ENCODE measurements at regions not wholly inside any gene's neighbourhood (a gene's known extent, or its start where the extent isn't known, plus 50 kb on each side); places are given as distances from the start of the nearest gene placed in this dataset.
"Not testable (repeated sequence)": the region's sequence is repeated elsewhere in the genome, so short reads cannot be mapped to it uniquely, and the experiment has no call there.

GRCh38 chr12:34108405-34108803 lies 86.1 kb downstream of the ALG10 start:
- no peaks in the 10 kb centered on the region for H3K9me3 ChIP-seq
- H3K27ac ChIP-seq (replicated peaks in 1 of 4) = no peak overlapping the region
- H3K4me3 ChIP-seq = no peak overlapping the region
- TF ChIP-seq POLR2AphosphoS5 (IDR thresholded peaks at IDR 0.05) = no peak
- no peak for TF ChIP-seq POLR2A (IDR thresholded peaks at IDR 0.05; ENCODE audit: low read depth)
- no peak for TF ChIP-seq EP300 (IDR thresholded peaks at IDR 0.05)
- TF ChIP-seq, protein P1, sequence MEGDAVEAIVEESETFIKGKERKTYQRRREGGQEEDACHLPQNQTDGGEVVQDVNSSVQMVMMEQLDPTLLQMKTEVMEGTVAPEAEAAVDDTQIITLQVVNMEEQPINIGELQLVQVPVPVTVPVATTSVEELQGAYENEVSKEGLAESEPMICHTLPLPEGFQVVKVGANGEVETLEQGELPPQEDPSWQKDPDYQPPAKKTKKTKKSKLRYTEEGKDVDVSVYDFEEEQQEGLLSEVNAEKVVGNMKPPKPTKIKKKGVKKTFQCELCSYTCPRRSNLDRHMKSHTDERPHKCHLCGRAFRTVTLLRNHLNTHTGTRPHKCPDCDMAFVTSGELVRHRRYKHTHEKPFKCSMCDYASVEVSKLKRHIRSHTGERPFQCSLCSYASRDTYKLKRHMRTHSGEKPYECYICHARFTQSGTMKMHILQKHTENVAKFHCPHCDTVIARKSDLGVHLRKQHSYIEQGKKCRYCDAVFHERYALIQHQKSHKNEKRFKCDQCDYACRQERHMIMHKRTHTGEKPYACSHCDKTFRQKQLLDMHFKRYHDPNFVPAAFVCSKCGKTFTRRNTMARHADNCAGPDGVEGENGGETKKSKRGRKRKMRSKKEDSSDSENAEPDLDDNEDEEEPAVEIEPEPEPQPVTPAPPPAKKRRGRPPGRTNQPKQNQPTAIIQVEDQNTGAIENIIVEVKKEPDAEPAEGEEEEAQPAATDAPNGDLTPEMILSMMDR (IDR thresholded peaks at IDR 0.05) = no peak
- no peak for DNase-seq (ENCODE audit: extremely low spot score)
- intact Hi-C loops (cut with DNase I) = no loop called here
- peaks cover 0 to 9% (median 4%) of the 10 kb centered on the region in 4 donors for H3K4me1 ChIP-seq
- H3K27me3 ChIP-seq = peaks cover 0 to 48% (median 6%) of the 10 kb centered on the region in 4 donors
- no peaks in the 10 kb centered on the region for H3K36me3 ChIP-seq
- WGBS = 32% methylated on average over 20 of the region's 24 CpGs

- DNase-seq (ENCODE audit: extremely low spot score) = no peak
- H3K27me3 ChIP-seq = peaks cover 0 to 48% (median 6%) of the 10 kb centered on the region in 4 donors
- H3K9me3 ChIP-seq = no peaks in the 10 kb centered on the region
- H3K4me3 ChIP-seq = no peak overlapping the region
- H3K27ac ChIP-seq (replicated peaks in 1 of 4) = no peak overlapping the region
- peaks cover 0 to 9% (median 4%) of the 10 kb centered on the region in 4 donors for H3K4me1 ChIP-seq
- no peak for TF ChIP-seq POLR2A (IDR thresholded peaks at IDR 0.05; ENCODE audit: low read depth)
- TF ChIP-seq, protein P1 (IDR thresholded peaks at IDR 0.05) = no peak
- no peak for TF ChIP-seq EP300 (IDR thresholded peaks at IDR 0.05)
- TF ChIP-seq POLR2AphosphoS5 (IDR thresholded peaks at IDR 0.05) = no peak
- 88% methylated on average over 3 of the region's 5 CpGs for WGBS
- intact Hi-C loops (cut with DNase I) = no loop called here
- no peaks in the 10 kb centered on the region for H3K36me3 ChIP-seq
These were observed 86.7 kb downstream of the ALG10 start for GRCh38 chr12:34108967-34109366.

DNA sequence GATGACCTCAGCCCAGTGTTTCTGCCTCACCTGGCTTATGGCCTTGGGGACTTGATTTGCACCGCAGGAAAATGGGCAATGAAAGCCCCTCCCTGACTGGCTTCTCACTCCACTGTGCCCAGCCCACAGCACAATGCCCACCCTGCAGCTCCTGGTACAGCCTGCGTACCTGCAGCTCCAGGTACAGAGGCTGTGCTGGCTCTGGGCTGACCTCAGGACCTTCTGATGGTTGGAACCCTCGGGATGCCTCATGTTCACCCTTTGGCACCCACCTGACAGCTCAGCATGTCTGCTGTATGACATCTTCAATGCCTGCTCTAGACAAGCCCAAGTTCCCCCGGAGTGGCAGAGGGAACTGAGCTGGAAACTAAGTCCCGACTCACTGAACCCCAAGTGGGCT lies 87.1 kb downstream of the ALG10 start:
- WGBS = 94% methylated on average over 2 of the region's 5 CpGs
- no peak for DNase-seq (ENCODE audit: extremely low spot score)
- H3K27ac ChIP-seq (replicated peaks in 1 of 4) = no peak overlapping the region
- peaks cover 0 to 48% (median 6%) of the 10 kb centered on the region in 4 donors for H3K27me3 ChIP-seq
- intact Hi-C loops (cut with DNase I) = no loop called here
- no peaks in the 10 kb centered on the region for H3K36me3 ChIP-seq
- H3K4me1 ChIP-seq = peaks cover 0 to 9% (median 4%) of the 10 kb centered on the region in 4 donors
- no peak overlapping the region for H3K4me3 ChIP-seq
- no peak for TF ChIP-seq POLR2A (IDR thresholded peaks at IDR 0.05; ENCODE audit: low read depth)
- TF ChIP-seq, protein P1 (IDR thresholded peaks at IDR 0.05) = no peak
- no peaks in the 10 kb centered on the region for H3K9me3 ChIP-seq

DNA sequence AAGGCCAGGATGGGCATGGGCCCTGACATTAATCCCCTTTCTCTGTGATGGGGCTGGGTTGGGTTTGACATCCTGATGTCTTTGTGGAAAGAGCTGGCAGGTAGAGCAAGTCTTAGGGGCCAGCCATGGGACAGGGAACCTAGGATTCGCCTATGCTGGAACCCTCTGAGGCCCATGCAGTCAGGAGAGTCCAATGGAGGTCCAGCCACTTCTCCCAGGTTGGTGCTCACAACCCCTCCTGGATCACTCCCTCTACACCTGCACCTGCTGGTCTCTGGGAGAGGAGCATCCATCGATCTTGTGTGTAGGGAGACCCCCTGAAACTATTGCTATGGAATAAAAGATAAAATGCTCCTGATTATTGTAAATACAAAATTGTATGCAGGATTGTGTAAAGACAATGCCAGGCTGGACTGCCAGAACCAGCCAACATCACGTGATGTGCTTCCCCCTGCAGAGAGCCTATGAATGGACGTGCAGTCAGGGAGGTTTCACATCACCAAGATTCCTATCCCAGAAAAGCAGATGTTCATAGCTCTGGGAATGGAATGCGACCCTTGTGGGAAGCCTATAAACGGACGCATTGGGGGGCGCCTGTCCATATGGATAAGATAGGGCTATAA lies 87.7 kb downstream of the ALG10 start:
- H3K4me1 ChIP-seq; H3K36me3 ChIP-seq; H3K9me3 ChIP-seq; H3K27ac ChIP-seq (replicated peaks in 1 of 4); intact Hi-C loops (cut with DNase I); DNase-seq (ENCODE audit: extremely low spot score); H3K4me3 ChIP-seq: not testable (repeated sequence)
- H3K27me3 ChIP-seq = peaks cover 0 to 48% (median 6%) of the 10 kb centered on the region in 4 donors
- 78% methylated on average over 7 of the region's 8 CpGs for WGBS

- Histone ChIP-seq H3K4me3 (no peak overlapping the region), H3K36me3 (no peaks in the 10 kb centered on the region), H3K9me3 (no peaks in the 10 kb centered on the region), H3K27ac (replicated peaks in 1 of 4) (no peak overlapping the region), H3K27me3 (no peaks in the 10 kb centered on the region), H3K4me1 (no peaks in the 10 kb centered on the region)
- TF ChIP-seq, protein P1 (IDR thresholded peaks at IDR 0.05) = no peak
- TF ChIP-seq POLR2AphosphoS5 (IDR thresholded peaks at IDR 0.05) (no peak), POLR2A (IDR thresholded peaks at IDR 0.05; ENCODE audit: low read depth) (no peak), EP300 (IDR thresholded peaks at IDR 0.05) (no peak)
- WGBS = 87% methylated on average over 5 of the region's 5 CpGs
- DNase-seq (ENCODE audit: extremely low spot score) = no peak
- intact Hi-C loops (cut with DNase I) = no loop called here
These were observed 97.1 kb downstream of the ALG10 start for GRCh38 chr12:34119366-34119765.
